Lower leg skin (tissue), 4 donors: ENCODE measurements at regions not wholly inside any gene's neighbourhood (a gene's known extent, or its start where the extent isn't known, plus 50 kb on each side); places are given as distances from the start of the nearest gene placed in this dataset.

Experiments used
- DNase-seq, 2 donors: peaks; one replicate each; pipeline ENCODE4 v3.0.0-alpha.2; 2019; ENCODE audit warnings: low spot score in 2 of 2
- H3K4me3 ChIP-seq: fragments of 200-600 bp; sonication (generic); 2 replicates; pipeline ENCODE4 v1.5.1; 2017; ENCODE audit warnings: mild to moderate bottlenecking, low read depth; ENCODE audit not compliant: poor library complexity, severe bottlenecking
- POLR2A ChIP-seq, 2 donors: fragments of 450-650 bp; IDR thresholded peaks; one replicate each; pipeline ENCODE4 v1.6.1; 2016 to 2017; ENCODE audit warnings: antibody characterized with exemption in 2 of 2, mild to moderate bottlenecking in 1 of 2, moderate library complexity in 1 of 2
- WGBS, 2 donors: methylation state at CpG; one replicate each; pipeline ENCODE4 v1.1.5; 2018; 5-methylcytosine and 5-hydroxymethylcytosine counted together
- intact Hi-C: fragments of 100-400 bp; cut with DNase I; formaldehyde crosslinking; loops from one replicate; pipeline ENCODE4 v1.15.0; 2023; ENCODE audit warnings: low total_unique reads
- TF ChIP-seq, protein P1 (sequence below), 3 donors: fragments of 450-650 bp; IDR thresholded peaks; one replicate each; pipeline ENCODE4 v1.5.1; 2016; ENCODE audit warnings: antibody characterized with exemption in 3 of 3, mild to moderate bottlenecking in 3 of 3, moderate library complexity in 2 of 3

GRCh38 chr10:10421071-10421470 is 596.6 kb upstream of the CELF2 start:
- intact Hi-C loops: no loop called here
- no peak overlapping the region for H3K4me3 ChIP-seq
- TF ChIP-seq POLR2A (IDR thresholded peaks at IDR 0.05): no peak
- TF ChIP-seq, protein P1, sequence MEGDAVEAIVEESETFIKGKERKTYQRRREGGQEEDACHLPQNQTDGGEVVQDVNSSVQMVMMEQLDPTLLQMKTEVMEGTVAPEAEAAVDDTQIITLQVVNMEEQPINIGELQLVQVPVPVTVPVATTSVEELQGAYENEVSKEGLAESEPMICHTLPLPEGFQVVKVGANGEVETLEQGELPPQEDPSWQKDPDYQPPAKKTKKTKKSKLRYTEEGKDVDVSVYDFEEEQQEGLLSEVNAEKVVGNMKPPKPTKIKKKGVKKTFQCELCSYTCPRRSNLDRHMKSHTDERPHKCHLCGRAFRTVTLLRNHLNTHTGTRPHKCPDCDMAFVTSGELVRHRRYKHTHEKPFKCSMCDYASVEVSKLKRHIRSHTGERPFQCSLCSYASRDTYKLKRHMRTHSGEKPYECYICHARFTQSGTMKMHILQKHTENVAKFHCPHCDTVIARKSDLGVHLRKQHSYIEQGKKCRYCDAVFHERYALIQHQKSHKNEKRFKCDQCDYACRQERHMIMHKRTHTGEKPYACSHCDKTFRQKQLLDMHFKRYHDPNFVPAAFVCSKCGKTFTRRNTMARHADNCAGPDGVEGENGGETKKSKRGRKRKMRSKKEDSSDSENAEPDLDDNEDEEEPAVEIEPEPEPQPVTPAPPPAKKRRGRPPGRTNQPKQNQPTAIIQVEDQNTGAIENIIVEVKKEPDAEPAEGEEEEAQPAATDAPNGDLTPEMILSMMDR (IDR thresholded peaks at IDR 0.05): no peak
- 63 to 64% methylated on average over 5 of the region's 5 CpGs for WGBS, 2 donors
- DNase-seq: no peak

DNA sequence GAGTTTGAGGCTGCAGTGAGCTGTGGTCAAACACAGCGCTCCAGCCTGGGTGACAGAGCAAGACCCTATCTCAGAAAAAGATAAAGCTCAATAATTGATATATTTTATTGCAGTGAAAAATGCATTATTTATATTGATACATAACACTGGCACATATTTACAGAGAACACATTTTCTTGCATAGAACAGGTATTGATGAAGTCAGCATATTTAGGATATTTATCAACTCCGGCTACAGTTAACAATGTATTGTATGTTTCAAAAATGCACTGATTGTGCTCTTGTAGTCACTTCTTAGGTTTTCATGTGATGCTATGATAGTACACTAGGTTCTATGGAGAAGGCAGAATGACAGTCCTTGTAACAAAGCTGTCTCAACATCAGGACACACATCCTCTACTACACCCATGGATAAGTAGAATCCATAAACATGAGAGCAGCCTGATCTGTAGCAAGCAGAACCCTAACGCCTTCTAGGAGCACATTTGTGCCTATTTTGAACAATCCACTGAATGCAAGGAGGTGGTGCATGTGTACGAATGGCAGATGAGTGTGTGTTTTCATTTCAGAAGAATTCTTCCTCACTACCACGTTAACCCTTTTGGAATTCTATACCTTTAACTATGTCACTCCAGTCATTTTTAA is 586.1 kb upstream of the CELF2 start:
- no peak for DNase-seq
- H3K4me3 ChIP-seq: no peak overlapping the region
- 64 to 67% methylated on average over 5 of the region's 5 CpGs for WGBS, 2 donors
- intact Hi-C loops: no loop called here
- no peak for TF ChIP-seq POLR2A (IDR thresholded peaks at IDR 0.05)
- TF ChIP-seq, protein P1 (IDR thresholded peaks at IDR 0.05): no peak

DNA sequence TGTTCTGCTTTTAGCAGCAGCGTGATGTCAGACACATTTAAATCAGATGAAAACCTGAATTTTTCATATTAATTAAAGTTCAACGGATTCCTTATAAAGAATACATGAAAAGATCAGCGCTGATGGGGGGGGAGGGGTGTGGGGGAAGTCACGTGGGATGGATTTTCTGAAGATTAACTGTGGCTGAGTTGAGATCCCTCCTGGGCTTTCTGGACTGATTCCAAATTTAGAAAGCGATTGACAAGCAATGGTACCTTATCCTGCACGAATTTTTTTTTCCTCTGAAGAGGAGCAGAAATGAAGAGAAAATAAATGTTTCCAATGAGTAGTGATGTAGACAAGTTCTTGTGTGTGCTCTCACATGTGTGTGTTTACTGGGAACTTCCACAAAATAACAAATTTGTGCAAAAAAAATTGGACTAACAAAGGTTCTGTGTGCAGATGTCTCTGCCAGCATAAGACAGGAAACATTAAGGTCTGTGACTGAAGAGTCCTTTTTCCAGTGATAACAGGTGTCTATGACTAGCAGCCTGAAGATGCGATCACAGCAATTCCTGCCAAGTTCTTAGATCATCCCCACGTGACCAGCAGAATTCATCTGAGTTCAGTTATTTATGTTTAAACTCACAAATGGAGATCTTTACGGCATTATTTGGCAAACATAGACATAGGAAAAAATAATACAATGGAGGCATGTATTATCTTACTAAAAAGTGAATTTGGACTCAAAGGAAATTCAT is 585.2 kb upstream of the CELF2 start:
- intact Hi-C loops: no loop called here
- no peak for DNase-seq
- no peak overlapping the region for H3K4me3 ChIP-seq
- WGBS, 2 donors: 25 to 36% methylated on average over 9 of the region's 9 CpGs
- TF ChIP-seq, protein P1 (IDR thresholded peaks at IDR 0.05): no peak
- no peak for TF ChIP-seq POLR2A (IDR thresholded peaks at IDR 0.05)

GRCh38 chr10:10434312-10434711 is 583.4 kb upstream of the CELF2 start:
- DNase-seq: no peak
- no peak for TF ChIP-seq POLR2A (IDR thresholded peaks at IDR 0.05)
- TF ChIP-seq, protein P1 (IDR thresholded peaks at IDR 0.05): no peak
- WGBS, 2 donors: 82 to 96% methylated on average over 4 of the region's 4 CpGs
- H3K4me3 ChIP-seq: no peak overlapping the region
- intact Hi-C loops: no loop called here

DNA sequence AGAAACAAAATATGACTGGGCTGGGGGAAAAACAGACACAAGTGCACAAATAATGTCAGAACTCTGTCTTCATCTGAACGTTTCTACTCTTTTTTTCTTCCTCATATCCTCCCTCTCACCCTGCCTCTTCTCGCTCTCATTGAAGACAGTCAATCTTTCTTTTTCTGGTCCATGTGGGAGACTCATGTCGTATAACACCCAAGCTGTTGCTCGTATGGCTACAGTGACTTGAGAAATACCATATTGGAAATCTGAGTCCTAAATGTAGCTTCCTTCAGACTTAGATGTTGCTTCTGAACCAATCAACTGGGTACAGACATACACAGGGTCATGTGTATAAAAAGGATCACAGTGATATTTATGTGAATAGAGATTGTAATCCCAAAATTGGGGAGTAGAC is 579.8 kb upstream of the CELF2 start:
- WGBS, 2 donors: 76 to 83% methylated on average over 4 of the region's 4 CpGs
- DNase-seq: no peak
- intact Hi-C loops: no loop called here
- H3K4me3 ChIP-seq: no peak overlapping the region
- TF ChIP-seq POLR2A (IDR thresholded peaks at IDR 0.05): no peak
- TF ChIP-seq, protein P1 (IDR thresholded peaks at IDR 0.05): no peak
